Renal pelvis (tissue), 1 donor: ENCODE measurements at regions not wholly inside any gene's neighbourhood (a gene's known extent, or its start where the extent isn't known, plus 50 kb on each side); places are given as distances from the start of the nearest gene placed in this dataset.
"Not testable (repeated sequence)": the region's sequence is repeated elsewhere in the genome, so short reads cannot be mapped to it uniquely, and the experiment has no call there.

ENCODE experiments used
- DNase-seq: peaks from one replicate; pipeline ENCODE4 v3.0.0-alpha.2; 2013

GRCh38 chr5:39696672-39697398 is 272.1 kb upstream of the DAB2 start:
- DNase-seq = no peak

DNA sequence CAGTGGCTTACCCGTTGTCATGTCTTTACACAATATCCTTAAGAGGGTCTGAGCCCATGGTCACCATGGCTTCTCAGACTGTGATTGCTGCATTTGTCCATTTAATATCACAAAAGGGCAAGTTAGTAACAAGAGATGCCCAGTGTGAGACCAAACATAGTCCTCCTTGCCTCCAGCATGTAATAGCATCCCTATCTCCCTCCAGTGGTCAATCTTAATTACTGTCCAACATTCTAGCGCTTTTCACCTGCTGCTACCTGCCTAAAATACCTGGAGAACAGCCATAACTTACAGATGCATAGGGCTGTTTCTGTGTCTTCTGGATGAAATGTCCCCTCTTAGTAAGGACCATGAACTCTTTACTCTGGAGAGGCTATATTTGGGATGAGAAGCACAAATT is 267.2 kb upstream of the DAB2 start:
- no peak for DNase-seq

DNA sequence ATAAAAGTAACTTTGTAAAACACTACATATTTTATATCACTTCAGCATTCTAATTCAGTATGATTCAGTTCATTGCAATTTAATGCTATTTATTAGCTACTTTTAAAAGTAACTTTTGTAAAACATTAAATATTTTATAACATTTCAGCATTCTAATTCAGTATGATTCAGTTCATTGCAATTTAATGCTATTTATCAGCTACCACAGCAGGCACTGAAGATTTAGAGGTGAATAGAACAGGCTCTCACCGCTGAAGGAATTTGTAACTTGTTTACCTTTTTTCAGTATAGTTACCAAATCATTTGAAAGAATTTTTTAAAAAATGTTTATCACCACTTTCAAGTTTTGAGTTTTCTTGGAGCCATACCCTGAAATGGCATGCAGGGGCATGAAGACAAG is 266.4 kb upstream of the DAB2 start:
- no peak for DNase-seq

GRCh38 chr5:39689919-39690318 is 265.1 kb upstream of the DAB2 start:
- no peak for DNase-seq

- DNase-seq = not testable (repeated sequence)
These were observed 263.1 kb upstream of the DAB2 start for GRCh38 chr5:39687924-39688323.

DNA sequence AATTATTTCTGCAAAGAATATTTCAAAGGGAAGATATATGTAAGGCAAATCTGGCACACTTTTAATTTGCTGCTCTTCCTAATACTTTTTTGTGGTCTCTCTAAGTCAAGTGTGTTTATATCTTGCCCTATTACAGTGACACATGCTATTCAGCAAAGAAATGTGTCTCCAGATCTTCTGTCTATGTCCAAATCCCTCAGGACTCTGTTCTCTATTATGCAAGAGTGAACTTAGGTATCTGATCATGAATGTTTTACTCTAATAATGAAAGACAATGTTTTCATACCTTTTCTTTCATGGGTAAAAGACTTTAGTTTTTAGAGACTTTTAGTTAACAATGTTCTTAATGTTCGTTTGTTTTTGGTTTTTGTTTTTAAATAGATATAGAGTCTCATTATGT is 255.4 kb upstream of the DAB2 start:
- DNase-seq = no peak

DNA sequence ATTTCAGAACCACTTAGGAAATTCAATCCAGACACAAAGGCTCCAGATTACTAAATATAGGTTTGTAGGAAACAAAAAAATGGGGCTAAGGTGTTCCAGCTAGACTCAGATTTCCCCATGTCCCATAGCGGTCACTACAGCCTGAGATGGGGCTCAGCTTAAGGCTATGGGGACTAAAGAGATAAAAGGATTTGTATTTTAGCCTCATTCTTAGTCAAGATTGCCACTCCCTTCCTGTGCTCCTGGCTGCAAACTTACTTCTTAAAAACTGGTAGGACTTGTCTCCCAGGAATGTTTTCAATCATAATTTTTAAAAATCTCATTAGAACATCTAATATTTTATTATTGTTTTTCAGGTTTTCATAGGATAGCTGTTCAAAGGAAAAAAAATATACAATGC is 253.8 kb upstream of the DAB2 start:
- no peak for DNase-seq

GRCh38 chr5:39675676-39676075 is 250.9 kb upstream of the DAB2 start:
- DNase-seq = no peak

GRCh38 chr5:39674209-39675082 is 249.7 kb upstream of the DAB2 start:
- no peak for DNase-seq

DNA sequence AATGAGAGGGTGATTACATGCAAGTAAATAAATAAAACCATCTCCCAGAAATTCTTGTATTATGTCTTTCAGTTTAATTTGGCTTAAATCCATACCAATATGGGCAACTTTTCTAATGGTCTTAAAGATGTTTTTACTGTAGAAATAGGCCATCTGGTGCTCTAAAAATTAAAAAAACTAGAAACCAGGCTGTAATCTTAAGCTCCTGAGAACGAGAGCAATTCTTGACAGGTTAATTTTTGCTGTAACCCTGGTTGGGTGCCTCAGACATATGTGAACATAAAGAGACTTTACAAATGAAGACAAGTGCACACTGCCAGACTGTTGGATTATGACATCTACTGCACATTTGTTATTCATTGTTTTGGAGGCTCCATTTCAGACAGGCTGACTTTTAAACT is 246.8 kb upstream of the DAB2 start:
- DNase-seq = no peak

GRCh38 chr5:39670955-39671354 is 246.2 kb upstream of the DAB2 start:
- no peak for DNase-seq

DNA sequence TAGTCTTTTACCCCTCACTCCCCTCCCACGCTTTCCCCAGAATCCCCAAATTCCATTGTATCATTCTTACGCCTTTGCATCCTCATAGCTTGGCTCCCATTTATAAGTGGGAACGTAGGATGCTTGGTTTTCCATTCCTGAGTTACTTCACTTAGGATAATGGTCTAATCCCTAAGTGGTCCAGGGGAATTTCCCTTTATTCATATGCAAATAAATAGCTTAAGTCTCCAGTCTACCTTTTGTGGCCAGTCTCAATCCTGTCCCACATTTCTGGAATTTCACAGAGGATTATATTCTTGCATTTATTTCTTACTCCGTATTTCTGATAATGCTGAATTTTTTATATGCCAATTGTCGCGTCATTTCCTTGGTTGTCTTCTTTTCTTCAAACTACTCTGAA is 245.6 kb upstream of the DAB2 start:
- no peak for DNase-seq

DNA sequence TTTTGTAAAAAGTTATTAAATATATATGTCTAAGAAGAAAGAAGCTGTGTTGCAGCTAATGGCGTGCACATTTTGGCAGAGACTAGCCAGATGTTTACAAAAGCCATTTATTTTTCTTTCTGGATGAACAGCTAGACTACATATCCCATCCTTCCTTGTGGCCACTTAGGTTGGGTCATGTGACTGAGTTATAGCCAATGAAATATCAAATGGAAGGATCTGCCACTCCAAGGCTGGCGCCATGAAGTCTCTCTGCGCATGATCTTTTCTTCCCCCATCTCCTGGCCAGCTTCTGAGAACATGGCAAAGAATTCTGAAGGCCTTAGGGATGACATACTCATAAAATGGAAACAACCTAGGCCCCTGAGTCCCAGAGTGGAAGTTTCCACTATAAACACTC is 244.2 kb upstream of the DAB2 start:
- DNase-seq = no peak

GRCh38 chr5:39665328-39665727 is 240.5 kb upstream of the DAB2 start:
- no peak for DNase-seq

GRCh38 chr5:39662945-39663344 is 238.2 kb upstream of the DAB2 start:
- no peak for DNase-seq

GRCh38 chr5:39661026-39661779 is 236.4 kb upstream of the DAB2 start:
- no peak for DNase-seq

- no peak for DNase-seq
These were observed 235.2 kb upstream of the DAB2 start for GRCh38 chr5:39660020-39660419.

DNA sequence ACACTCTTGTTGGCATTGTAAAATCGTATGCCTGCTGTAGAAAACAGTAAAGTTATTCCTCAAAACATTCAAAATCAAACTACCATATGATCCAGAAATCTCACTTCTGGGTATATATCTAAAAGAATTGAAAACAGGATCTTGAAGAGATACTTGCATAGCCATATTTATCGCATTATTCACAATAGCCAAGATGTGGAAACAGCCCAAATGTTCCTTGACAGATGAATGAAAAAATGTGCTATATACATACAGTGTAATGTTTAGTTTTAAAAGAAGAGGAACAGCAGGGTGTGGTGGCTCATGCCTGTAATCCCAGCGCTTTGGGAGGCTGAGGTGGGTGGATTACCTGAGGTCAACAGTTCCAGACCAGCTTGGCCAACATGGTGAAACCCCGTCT is 234.1 kb upstream of the DAB2 start:
- DNase-seq = no peak

- no peak for DNase-seq
These were observed 233.2 kb upstream of the DAB2 start for GRCh38 chr5:39657943-39658342.

DNA sequence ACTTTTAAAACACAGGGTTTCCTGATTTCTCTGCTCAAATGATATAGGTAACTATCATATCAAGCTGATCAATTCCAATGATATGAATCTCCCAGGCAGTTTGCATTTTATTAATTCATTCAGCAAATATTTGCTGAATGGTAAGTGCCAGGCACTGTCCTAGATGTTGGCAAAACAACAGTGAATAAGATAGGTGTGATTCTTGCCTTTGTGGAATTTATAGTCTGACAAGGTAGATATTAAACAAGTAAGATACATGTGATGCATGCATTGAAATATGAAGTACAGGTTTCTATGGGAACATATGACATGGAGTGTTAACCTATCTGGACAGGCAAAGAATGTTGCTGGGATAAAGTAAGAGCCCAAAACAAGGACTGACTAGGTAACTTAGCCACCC is 231.8 kb upstream of the DAB2 start:
- DNase-seq = no peak

GRCh38 chr5:39654715-39655114 is 229.9 kb upstream of the DAB2 start:
- DNase-seq = no peak

- not testable (repeated sequence) for DNase-seq
These were observed 227.7 kb upstream of the DAB2 start for GRCh38 chr5:39652481-39652880.

DNA sequence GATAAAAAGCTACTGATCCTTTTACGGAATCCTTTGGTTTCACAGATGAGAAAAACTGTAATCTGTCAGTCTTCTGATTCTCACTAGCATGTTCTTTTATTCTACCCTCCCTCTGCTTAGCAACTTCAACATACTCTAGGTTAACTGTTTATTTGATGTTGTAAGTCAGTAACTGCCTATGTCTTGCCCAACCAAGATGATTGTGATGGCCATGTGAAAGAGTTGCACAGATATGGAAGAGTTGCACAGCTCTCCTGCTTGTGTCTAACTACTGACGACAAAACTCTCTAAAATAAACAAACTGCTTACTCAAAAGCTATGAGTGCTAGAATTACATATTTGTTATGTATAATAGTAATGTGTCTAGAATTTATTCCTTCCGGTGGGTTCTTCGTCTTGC is 227.3 kb upstream of the DAB2 start:
- DNase-seq = no peak
